DMS53 (cell line): ENCODE measurements at regions not wholly inside any gene's neighbourhood (a gene's known extent, or its start where the extent isn't known, plus 50 kb on each side); places are given as distances from the start of the nearest gene placed in this dataset.

ENCODE experiments used
- DNase-seq: peaks from one replicate; lab custom pipeline; 2025; lab: John Stamatoyannopoulos, UW

DNA sequence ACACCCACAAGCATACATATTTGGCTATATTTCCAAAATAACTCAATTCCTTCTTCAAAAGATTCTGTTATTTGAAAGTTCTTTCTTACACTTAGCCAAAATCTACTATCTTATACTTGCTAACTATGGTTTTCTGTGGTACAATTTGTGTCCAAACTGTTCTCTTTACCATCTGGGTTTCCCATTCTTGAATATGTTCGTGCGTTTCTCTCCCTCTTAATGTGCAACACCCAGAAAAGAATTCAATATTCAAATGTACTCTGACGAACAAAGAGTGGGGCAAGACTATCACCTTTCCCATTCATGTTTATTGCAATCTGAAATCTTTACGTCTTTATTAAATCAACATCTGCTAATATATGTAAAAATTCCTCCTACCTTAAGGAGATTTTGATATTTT is 912.7 kb downstream of the FAT4 start:
- no peak for DNase-seq

DNA sequence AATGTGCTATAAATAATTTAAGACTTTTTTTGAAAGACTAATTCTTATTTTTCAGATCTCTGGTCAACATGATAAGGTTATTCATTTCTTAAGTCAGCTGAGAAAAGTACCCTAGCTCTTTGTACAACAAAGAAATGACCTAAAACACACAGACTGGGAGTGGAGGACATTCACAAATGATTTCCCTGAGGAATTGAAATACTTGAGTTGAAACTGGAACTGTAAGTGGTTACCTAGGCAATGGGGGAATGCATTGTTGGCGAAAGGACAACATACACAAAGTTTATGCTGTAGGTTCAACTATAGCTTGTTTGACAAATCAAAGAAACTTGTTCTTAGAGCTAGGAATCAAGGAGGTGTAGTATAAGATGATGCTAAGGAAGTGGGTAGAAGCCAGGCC is 915.5 kb downstream of the FAT4 start:
- DNase-seq, result peak; percentile 5

DNA sequence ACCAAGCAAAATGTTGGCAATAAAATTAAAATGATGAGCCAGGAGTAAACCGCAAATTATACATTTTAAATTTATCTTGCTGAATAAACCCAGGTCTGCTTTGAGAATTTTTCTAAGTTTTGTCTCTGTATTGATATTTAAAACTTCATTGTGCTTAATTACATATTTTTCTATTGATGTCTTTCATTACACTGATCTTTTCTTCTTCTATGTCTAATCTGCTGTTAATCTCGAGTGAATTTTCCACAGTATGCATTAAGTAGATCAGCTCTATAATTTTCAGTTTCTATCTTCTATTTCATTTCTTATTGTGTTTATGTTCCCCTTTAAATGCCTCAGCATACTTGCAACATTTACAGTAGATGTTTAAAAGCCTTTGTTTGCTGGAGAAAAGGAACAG is 918.7 kb downstream of the FAT4 start:
- no peak for DNase-seq

DNA sequence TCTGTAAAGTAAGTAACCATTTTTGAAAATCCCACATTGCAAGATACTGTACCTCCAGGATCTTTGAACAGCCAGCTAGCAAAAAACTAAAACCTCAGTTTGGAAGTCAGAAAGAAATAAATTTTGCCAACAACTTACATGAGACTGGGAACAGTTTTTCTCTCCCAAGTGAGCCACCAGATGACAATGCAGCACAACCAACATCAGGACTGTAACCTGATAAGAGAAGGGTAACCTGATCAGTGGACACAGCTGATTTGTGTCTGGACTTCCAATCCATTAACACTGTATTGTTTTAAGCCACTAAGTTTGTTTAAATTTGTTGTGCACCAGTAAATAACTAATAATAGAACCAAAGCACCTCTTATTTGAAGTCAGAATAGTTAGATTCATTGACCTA is 923.3 kb downstream of the FAT4 start:
- DNase-seq, result peak; percentile 43

DNA sequence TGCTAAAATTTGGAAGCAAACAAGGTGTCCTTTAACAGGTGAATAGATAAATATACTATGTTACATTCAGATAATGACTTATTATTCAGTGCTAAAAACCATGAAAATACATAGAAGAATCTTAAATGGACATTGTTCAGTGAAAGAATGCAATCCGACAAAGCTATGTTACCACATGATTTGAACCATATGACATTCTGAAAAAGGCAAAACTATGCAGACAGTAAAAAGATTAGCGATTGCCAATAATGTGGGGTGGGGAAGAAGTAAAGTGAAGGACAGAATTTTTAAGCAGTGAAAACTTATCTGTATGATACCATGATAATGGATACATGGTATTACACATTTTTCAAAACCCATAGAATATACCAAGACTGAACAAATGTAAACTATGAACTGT is 926.9 kb downstream of the FAT4 start:
- no peak for DNase-seq

DNA sequence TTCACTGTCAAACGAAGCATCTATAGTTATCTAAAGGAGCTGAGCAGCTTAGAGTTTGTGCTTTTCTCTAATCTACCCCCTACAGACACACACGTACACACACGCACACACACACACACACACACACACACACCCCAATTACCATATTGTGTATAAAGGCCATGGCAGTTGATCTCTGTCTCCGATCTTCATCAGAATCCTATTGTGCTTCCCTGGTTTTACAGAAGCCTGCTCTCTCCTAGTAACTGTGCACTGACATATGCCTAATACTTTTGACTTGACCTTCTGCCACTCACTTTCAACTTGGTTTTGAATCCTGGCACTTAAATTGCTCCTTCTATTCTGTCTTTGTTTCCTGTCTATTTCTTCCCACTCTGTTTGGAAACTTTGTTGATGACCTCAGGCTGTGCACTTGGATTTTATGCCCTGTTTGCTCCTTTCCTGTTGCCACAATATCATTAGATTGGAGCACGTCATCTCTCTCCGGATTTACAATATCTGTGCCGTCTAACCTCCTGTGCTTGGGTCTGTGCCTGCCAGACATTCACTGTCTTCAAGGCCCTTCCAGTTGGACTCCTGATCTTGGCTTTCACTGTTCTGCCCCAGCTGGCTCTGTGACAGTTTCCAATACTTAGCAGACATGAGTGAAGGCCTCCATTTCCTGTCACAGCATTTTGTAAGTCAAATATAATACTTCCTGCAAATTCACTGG is 928.1 kb downstream of the FAT4 start:
- DNase-seq, result no peak

DNA sequence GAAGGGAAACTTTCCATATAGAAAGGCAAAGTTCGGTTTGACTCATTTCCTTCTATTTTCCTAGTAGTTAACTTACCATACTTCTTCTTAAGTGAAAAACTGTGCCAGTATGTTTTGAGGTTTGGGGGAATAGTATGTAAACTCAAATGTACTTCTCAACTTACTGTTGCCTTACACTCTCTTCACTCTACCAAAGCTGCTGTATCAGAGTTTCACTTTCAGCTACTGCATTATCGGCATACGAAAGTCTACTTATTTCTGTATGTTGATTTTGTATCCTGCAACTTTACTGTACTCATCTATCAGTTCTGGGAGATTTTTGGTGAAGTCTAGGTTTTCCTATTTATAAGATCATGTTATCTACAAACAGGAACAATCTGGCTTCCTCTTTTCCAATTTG is 932.7 kb downstream of the FAT4 start:
- no peak for DNase-seq

DNA sequence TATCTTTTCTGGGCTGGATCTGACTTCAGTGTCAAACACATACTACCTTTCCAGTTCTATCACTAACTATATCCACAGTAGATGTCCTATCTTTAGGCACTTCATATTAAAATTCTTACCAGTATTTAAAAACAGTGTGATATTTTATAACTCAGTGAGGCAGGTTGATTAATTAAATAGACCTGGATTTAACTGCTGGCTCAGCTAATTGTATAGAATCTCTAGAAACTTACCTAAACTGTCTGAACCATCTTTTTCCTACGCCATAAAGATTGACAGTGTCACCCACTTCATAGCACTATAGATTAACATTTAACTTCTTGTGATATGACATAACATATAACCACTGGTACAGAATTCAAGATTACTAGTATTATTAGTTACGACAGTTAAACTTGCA is 935.3 kb downstream of the FAT4 start:
- no peak for DNase-seq

DNA sequence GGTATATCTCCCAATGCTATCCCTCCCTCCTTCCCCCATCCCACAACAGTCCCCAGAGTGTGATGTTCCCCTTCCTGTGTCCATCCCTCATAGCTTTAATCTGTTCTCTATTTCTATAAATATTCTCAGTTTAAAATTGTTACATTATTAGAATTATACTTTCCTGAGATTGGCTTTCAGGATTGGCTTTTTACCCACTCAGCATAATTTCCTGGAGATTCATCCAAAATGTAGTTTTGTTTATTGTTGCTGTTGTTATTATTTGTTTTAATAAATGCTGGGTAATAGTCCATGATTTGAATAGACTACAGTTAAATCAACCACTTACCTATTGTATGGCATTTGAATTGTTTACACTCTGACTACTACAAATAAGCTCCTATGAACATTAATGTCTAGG is 936.4 kb downstream of the FAT4 start:
- DNase-seq, result no peak

DNA sequence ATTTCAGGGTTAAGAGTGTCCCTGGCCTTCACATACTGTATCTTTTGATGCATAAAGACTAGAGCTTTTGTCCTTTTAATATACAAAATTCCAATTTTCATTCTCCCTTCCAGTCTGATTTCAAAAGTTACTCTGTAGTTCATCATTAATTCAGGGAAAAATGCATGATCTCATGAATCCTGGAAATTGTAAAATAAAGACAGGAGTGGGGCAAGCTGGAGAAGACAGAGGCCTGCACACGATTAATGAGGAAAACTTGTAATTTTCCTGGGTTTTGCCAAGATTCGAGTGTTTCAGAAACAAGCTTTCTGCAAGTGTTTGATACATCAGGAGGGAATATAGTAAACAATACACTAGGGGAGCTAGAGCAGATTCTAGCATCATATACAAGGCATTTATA is 947.9 kb downstream of the FAT4 start:
- DNase-seq, result no peak

DNA sequence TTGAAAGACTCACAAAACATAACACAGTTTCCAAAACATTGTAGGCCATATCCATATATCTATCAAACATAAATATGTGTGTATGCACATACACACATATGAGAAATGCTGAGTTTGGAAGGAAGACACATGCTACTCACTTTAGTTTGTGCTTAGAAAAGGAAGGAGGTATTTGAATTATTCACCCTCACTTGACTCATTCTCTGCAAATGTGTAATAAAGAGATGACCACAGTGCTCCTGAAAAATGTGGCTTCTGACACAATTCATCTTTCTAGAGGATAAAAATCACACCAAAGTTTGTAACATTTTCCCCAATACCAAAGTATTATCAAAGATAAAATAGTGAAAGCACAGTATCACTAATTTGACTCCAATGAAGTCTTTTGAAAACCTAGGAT is 950.1 kb downstream of the FAT4 start:
- no peak for DNase-seq

DNA sequence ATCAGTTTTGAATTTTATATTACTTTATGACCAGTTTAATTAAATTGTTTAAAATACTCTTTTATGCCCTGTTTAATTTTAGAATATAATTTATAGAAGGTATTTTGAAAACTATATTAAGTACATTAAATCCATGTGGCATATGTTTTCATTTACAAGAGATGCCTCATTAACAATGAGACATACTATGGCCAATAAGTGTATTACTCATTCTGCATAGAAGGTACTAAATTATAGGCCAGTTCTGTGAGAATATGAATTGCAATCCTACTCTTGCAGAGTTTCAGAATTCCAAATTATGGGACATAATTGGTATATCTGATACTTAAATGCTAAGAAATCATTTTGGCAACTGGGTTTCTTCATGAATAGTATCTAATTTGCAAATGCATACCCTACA is 951.1 kb downstream of the FAT4 start:
- no peak for DNase-seq

DNA sequence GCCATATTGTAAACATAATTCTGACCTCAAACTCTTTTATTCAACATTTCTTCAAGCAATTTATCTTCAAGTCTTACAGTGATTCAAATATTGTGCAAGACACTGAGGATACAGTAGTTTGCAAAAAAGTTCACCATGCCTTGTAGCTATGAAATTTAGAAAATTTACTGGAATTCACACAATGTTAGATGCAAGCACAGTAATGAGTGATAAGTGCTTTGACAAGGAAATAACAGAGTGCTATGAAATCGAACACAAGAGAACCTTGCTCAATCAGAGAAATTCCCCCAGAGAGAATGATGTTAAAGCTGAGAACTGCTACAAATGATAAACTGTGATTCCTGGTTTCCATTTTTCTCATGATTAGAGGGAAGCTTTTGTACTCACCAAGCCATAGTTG is 952.9 kb downstream of the FAT4 start:
- DNase-seq, result no peak

DNA sequence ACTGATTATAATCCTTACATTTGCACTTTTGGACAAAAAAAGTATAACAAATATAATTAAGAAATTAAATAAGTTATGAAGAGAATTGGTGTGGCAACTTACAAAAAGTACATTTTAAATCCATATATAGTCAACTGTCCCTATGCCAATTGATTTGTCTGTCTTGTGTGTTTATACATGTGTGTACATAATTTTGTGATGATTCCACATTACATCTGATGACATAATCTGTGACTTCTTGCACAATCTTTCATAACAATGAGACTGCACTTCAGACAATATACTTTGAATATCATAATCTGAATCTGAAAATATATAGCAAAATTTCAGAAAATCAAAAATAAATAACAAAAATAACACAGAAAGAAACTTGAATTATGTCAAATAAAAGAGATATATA is 953.4 kb downstream of the FAT4 start:
- no peak for DNase-seq

DNA sequence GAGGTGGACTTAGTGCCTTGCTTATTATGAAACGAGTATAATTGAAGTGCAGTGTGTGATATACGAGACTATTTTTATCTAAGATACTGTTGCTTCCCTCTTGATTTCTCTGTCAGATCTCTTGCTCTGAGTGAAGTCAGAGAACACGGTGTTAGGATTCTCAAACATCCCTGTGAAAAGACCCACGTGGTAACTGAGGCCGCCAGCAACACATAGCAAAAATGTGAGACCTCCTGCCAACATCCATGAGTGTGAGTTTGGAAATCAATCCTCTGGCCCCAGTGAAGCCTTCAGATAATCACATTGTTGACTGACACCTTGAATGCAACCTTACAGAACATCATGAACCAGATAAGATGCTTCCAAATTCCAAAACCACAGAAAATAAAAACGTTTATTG is 954.4 kb downstream of the FAT4 start:
- DNase-seq, result no peak

DNA sequence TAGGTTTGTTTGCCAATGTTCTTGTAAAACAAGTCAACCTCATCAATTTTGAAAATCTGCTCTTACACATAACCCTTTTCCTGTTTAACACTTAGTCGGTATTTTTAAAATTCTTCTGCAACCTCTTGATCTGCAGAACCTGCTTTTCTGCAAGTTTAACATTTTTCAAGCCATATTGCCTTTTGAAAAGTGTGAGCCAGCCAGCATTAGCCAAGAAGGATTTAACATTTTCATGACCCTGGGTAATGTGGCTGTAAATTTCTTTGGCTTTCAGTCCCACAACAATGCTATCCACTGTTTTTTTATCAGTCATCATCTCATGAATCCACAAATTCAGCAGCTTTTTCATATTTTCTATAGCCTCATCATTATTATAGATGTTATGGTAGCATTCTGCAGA is 956.5 kb downstream of the FAT4 start:
- peak; percentile 44 for DNase-seq

DNA sequence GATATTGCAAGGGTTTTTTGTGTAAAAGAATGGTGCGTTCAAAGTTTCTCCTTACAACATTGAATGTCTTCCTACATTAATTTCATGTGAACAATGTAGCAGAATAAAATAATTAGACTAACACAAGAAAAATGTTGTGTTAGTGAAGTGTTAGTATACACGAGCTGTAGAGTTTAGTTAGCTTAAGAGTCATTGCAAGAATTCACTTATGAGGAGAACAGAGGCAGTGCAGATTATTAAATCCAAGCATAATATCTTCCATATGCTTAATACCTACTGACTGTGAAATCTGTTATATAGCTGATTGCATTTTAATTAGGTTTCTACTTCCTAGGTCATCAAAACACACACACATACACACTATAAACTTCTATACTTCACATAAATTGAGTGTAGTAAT is 959.0 kb downstream of the FAT4 start:
- no peak for DNase-seq

DNA sequence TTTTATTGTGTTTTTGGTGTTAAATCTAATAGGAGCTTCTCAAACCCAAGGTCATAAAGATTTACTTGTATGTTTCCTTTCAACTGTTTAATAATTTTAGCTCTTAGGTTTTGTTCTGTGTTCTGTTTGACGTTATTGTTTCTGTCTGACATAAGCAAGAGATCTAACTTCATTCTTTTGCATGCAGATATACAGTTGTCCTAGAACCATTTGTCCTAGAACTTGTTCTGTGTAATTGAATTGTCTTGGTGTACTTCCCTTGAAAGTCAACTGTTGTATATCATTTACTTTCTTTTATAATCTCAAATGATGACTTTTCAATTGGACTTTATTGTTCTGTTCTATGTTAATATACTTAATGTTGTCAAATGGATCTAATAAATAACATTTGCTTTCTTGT is 977.1 kb downstream of the FAT4 start:
- no peak for DNase-seq

DNA sequence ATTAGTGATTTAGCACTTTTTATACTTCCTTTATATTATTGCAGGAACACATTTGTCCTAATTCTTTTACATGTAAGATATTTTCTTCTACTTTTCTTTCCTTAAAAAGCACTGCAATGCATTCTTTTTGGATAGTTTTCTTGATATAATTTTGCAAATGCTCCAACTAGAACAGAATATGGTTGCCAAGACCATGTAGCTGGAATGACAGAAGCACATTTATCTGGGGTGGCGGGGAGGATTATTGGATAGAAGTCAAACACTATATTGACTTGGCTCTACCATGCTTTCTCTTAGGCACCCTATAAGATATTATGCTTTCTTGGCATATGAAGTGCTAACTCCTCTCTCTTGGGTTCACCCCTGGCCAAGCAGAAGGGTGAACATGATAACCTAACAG is 983.5 kb downstream of the FAT4 start:
- no peak for DNase-seq

DNA sequence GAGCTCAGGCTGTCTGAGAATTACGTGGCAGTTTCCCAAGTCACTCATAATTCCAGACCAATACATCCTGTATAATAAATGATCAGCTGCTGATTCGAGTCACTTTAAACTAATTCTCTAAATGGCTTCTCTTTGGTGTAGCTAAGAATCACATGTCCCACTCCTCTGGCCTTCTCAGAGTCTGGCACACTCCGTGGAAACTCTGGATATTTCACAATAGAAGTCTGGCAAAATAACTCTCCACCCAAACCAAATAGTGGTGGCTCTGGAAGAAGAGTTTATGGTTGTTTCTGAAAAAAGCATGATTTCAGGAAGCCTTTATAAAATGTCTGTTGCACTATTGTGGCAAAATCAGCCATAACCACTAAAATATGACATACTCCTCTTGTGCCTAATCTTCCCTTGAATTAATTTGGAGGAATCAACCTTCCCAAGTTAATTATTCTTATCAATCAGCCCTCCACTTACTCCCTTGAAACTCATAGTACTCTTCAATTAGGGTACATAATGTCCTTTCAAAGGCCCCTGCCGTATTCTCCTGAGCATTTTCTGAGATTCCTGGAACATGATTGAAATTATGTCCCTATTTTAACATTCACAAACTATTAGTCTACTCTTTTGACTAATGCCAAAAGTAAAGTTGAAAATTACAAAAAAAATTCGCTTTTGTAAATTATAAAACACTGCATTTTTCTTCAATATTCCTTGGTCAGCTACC is 991.6 kb downstream of the FAT4 start:
- DNase-seq, result no peak

DNA sequence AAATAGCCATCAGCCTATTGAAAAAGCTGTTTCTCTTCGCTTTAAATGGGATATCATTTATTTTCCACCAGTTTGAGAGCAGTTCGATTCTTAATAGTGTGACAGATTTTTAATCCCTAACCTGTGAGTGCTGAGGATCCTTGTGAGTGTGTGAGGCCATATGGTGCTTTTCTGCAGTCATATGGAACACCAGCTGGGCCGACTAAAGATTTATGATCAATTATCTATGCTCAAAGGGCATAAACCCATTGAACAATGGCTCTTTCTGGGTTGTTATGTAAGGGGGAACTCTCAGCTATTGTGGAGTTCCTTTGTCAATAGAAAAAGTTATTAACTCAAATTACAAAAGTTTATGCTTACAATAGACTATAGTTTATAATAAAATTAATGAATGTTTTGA is 1003.6 kb downstream of the FAT4 start:
- no peak for DNase-seq

DNA sequence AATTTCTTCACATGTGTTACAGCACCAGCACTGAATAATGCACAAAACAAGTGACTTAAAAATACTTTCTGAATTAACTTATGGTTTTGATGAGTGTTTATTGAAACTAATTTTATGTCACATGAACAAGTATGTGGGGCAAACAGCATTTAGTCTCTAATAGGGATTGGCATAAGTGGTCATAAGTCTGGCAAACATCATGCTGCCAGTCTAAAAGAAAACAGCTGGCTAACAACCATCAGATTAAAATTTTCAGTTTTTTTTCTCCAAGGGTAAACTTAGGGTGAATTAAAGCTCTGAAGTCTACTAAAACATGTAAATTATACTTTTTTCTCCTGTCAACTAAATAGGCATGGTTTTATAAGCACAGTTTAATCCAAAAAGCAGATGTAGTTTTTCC is 1014.2 kb downstream of the FAT4 start:
- DNase-seq, result no peak

DNA sequence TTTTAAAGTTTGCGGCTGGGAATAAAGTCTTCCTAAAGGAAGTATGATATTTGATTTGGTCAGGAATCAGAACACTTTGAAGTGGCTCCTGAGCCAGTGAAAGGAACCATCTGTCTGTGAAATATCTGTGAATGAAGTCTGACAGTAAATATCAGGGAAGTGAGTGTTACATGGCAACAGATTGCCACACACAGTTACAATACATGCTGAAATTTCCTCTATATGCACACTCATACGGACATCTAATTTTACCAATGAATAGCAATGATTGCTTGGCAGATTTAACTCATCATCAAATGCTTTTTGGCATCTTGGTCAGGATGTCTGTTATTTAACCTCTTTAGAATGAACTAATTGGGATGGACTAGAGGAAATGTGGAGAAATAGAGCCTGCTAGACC is 1023.8 kb downstream of the FAT4 start:
- peak; percentile 32 for DNase-seq

DNA sequence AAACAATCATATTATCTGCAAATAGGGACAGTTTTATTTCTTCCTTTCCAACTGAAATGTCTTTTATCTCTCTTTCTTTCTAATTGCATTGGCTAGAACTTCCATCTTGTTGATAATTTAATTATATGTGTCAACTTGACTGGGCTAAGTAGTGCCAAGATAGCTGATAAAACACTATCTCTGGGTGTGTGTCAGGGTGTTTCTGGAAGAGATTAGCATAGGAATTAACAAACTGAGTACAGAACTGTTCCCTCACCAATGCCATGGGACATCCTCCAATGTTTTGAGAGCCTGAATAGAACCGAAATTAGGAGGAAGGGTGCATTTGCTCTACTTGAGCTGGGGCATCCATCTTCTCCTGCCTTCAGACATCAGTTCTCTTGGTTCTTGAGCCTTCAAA is 1027.2 kb downstream of the FAT4 start:
- no peak for DNase-seq
